ENCODE measurements at regions not wholly inside any gene's neighbourhood (a gene's known extent, or its start where the extent isn't known, plus 50 kb on each side); places are given as distances from the start of the nearest gene placed in this dataset.

DNA sequence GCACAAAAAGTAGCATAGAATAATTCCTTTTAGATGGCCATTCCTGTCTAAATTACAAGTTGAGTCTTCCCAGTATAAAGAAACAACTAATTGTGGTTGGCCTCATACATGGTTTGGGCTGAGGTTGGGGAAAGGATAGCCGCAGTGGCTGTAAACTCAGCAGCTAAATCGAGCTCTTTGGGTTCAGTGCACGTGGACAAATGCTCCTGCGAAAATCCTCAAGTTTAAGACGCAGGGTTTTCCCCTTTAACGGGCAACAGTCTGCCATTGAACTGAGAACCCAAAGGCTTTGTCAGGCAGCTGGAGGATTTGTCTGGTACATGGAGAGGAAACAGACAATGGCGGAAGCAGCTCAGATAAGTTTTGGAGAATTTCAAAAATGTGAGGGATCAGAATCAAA, 331.9 kb downstream of the TGFB2 start:
- Histone ChIP-seq H3K4me1 (no peaks in the 10 kb centered on the region), H3K27me3 (no peaks in the 10 kb centered on the region), H3K9me3 (no peaks in the 10 kb centered on the region), H3K36me3 (no peaks in the 10 kb centered on the region), H3K27ac (no peak overlapping the region), H3K4me3 (no peak overlapping the region)
- intact Hi-C loops (cut with DNase I; ENCODE audit: low total_unique reads) = no loop called here
- DNase-seq = no peak
- no peak for TF ChIP-seq POLR2A (IDR thresholded peaks at IDR 0.05)
- TF ChIP-seq, protein P1, sequence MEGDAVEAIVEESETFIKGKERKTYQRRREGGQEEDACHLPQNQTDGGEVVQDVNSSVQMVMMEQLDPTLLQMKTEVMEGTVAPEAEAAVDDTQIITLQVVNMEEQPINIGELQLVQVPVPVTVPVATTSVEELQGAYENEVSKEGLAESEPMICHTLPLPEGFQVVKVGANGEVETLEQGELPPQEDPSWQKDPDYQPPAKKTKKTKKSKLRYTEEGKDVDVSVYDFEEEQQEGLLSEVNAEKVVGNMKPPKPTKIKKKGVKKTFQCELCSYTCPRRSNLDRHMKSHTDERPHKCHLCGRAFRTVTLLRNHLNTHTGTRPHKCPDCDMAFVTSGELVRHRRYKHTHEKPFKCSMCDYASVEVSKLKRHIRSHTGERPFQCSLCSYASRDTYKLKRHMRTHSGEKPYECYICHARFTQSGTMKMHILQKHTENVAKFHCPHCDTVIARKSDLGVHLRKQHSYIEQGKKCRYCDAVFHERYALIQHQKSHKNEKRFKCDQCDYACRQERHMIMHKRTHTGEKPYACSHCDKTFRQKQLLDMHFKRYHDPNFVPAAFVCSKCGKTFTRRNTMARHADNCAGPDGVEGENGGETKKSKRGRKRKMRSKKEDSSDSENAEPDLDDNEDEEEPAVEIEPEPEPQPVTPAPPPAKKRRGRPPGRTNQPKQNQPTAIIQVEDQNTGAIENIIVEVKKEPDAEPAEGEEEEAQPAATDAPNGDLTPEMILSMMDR (IDR thresholded peaks at IDR 0.05) = no peak

GRCh38 chr1:218679391-218679790, 334.3 kb downstream of the TGFB2 start:
- TF ChIP-seq POLR2A (IDR thresholded peaks at IDR 0.05) = no peak
- TF ChIP-seq, protein P1 (IDR thresholded peaks at IDR 0.05) = no peak
- no peaks in the 10 kb centered on the region for H3K36me3 ChIP-seq
- no peak overlapping the region for H3K4me3 ChIP-seq

DNA sequence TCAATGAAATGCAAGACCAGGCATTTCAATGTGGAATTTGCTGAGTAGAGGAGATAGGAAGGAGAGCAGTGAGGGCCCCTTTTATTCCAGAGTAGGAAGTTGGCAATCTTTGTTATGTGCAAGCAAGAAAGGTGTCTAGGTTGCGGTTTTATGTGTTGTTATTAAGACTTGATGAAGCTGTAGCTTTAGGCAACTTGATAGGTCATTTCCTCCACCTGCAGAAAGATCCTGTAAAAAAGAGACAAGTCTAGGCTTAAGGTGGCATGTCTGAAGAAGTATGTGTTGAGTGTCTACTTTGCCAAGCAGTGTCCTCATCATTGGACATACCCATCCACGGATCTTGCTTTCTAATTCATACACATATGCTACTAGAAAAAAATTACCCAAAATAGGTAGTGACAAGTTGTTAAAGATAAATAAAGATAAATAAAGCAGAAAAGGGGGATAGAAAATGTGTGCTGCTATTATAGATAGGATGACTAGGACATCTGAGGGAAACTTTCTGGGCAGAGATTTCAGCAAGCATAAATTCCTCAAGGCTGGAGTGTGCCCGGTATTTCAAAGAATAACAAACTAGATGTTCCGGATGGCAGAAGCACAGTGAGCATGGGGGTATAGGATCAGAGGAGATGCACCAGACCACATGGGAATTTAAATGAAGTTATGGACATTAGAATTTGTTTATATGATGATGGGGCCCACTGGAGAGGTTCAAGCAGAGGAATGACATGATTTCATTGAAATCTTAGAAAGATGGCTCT, 335.0 kb downstream of the TGFB2 start:
- Histone ChIP-seq H3K36me3 (no peaks in the 10 kb centered on the region), H3K4me1 (no peaks in the 10 kb centered on the region), H3K27me3 (no peaks in the 10 kb centered on the region), H3K9me3 (no peaks in the 10 kb centered on the region), H3K4me3 (no peak overlapping the region), H3K27ac (no peak overlapping the region)
- DNase-seq = no peak
- TF ChIP-seq POLR2A (IDR thresholded peaks at IDR 0.05) = no peak
- TF ChIP-seq, protein P1 (IDR thresholded peaks at IDR 0.05) = no peak
- intact Hi-C loops (cut with DNase I; ENCODE audit: low total_unique reads) = no loop called here

More at GRCh38 chr1:218679391-218679790, 334.3 kb downstream of the TGFB2 start:
- Histone ChIP-seq H3K27ac (no peak overlapping the region), H3K27me3 (no peaks in the 10 kb centered on the region), H3K9me3 (no peaks in the 10 kb centered on the region), H3K4me1 (no peaks in the 10 kb centered on the region)
- intact Hi-C loops (cut with DNase I; ENCODE audit: low total_unique reads) = no loop called here
- no peak for DNase-seq

DNA sequence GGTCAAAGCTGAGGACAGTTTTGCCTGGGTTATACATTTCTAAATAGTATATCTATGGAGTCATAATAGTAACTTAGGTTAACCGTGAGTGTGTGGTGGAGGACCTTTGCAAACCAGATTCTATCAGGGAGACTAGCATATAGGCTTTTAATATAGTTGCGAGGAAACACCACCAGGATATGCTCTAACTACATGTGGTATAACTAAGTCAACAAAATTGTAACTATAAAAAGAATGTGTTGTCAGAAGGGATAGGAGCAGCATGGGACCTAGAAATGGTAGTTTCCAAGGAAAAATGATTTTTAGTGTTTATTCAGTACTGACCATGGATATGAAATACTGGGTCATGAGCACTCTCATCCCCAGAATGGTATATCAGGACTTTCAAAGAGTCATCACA, 338.1 kb downstream of the TGFB2 start:
- DNase-seq = no peak
- H3K4me3 ChIP-seq = no peak overlapping the region
- H3K27me3 ChIP-seq = no peaks in the 10 kb centered on the region
- TF ChIP-seq POLR2A (IDR thresholded peaks at IDR 0.05) = no peak
- TF ChIP-seq, protein P1 (IDR thresholded peaks at IDR 0.05) = no peak
- H3K36me3 ChIP-seq = no peaks in the 10 kb centered on the region
- intact Hi-C loops (cut with DNase I; ENCODE audit: low total_unique reads) = no loop called here
- H3K27ac ChIP-seq = no peak overlapping the region
- no peaks in the 10 kb centered on the region for H3K4me1 ChIP-seq
- H3K9me3 ChIP-seq = no peaks in the 10 kb centered on the region

- no peak for TF ChIP-seq POLR2A (IDR thresholded peaks at IDR 0.05)
- TF ChIP-seq, protein P1 (IDR thresholded peaks at IDR 0.05) = no peak
- intact Hi-C loops (cut with DNase I; ENCODE audit: low total_unique reads) = no loop called here
- Histone ChIP-seq H3K27ac (peak overlapping the region in 1 of 2 donors; percentile 12), H3K27me3 (no peaks in the 10 kb centered on the region), H3K4me3 (no peak overlapping the region), H3K4me1 (no peaks in the 10 kb centered on the region), H3K9me3 (no peaks in the 10 kb centered on the region), H3K36me3 (no peaks in the 10 kb centered on the region)
- DNase-seq = no peak
These were observed 341.1 kb downstream of the TGFB2 start for GRCh38 chr1:218686258-218686657.

Data from uterus (tissue), 3 donors.